Smooth muscle cell (in vitro differentiated cells): ENCODE measurements at regions not wholly inside any gene's neighbourhood (a gene's known extent, or its start where the extent isn't known, plus 50 kb on each side); places are given as distances from the start of the nearest gene placed in this dataset.

ENCODE experiments used
- DNase-seq: peaks from one replicate; lab custom pipeline; 2025; ENCODE audit not compliant: unreplicated experiment; lab: John Stamatoyannopoulos, UW
- H2AFZ ChIP-seq: fragments of 200-600 bp; sonication (generic); 2 replicates; pipeline ENCODE4 v1.6.0; 2016; ENCODE audit warnings: antibody characterized with exemption, low read depth, mild to moderate bottlenecking
- H3F3A ChIP-seq: fragments of 200-600 bp; sonication (generic); 2 replicates; pipeline ENCODE4 v1.6.0; 2017; ENCODE audit warnings: antibody characterized with exemption, low read depth
- H3K27ac ChIP-seq: fragments of 200-600 bp; sonication (generic); 2 replicates; pipeline ENCODE4 v1.5.1; 2016; ENCODE audit warnings: low read depth, mild to moderate bottlenecking
- H3K27me3 ChIP-seq: fragments of 200-600 bp; sonication (generic); 2 replicates; pipeline ENCODE4 v1.6.1; 2016; ENCODE audit warnings: low read depth, mild to moderate bottlenecking
- H3K36me3 ChIP-seq: fragments of 200-600 bp; sonication (generic); 2 replicates; pipeline ENCODE4 v1.5.1; 2016; ENCODE audit warnings: low read depth
- H3K4me1 ChIP-seq: fragments of 200-600 bp; sonication (generic); 2 replicates; pipeline ENCODE4 v1.5.1; 2016; ENCODE audit warnings: low read depth
- H3K4me2 ChIP-seq: fragments of 200-600 bp; sonication (generic); 2 replicates; pipeline ENCODE4 v1.6.0; 2016; ENCODE audit warnings: mild to moderate bottlenecking
- H3K4me3 ChIP-seq: fragments of 200-600 bp; sonication (generic); 2 replicates; pipeline ENCODE4 v1.5.1; 2016; ENCODE audit warnings: mild to moderate bottlenecking
- H3K79me2 ChIP-seq: fragments of 200-600 bp; sonication (generic); 2 replicates; pipeline ENCODE4 v1.6.0; 2016; ENCODE audit warnings: low read depth, mild to moderate bottlenecking
- H3K9ac ChIP-seq: fragments of 200-600 bp; sonication (generic); 2 replicates; pipeline ENCODE4 v1.6.0; 2016; ENCODE audit warnings: low read depth
- H3K9me3 ChIP-seq: fragments of 200-600 bp; sonication (generic); replicated peaks from 2 replicates; pipeline ENCODE4 v1.5.1; 2016; ENCODE audit warnings: low read depth
- H4K20me1 ChIP-seq: fragments of 200-600 bp; sonication (generic); 2 replicates; pipeline ENCODE4 v1.6.0; 2016; ENCODE audit warnings: low read depth
- WGBS: methylation state at CpG from one replicate; pipeline ENCODE4 v1.1.7; 2016; ENCODE audit warnings: low lambda C conversion rate; 5-methylcytosine and 5-hydroxymethylcytosine counted together
- TF ChIP-seq, protein P1 (sequence below): fragments of 200-600 bp; sonication (generic); IDR thresholded peaks from 2 replicates; pipeline ENCODE4 v1.5.1; 2017; ENCODE audit warnings: borderline replicate concordance, mild to moderate bottlenecking, antibody characterized with exemption; ENCODE audit not compliant: insufficient read depth, poor library complexity, severe bottlenecking

DNA sequence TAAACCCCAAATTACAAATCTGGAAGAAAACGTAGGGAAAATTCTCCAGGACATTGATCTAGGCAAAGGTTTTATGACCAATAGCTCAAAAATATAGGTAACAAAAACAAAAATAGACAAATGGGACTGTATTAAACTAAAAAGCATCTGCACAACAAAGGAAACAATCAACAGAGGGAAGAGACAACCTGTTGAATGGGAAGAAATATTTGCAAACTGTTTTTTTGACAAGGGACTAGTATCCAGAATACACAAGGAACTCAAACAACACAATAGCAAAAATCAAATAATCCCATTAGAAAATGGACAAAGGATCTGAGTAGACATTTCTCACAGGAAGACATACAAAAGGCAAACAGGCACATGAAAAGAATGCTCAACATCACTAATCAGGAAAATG lies 386.3 kb downstream of the ENC1 start:
- TF ChIP-seq, protein P1, sequence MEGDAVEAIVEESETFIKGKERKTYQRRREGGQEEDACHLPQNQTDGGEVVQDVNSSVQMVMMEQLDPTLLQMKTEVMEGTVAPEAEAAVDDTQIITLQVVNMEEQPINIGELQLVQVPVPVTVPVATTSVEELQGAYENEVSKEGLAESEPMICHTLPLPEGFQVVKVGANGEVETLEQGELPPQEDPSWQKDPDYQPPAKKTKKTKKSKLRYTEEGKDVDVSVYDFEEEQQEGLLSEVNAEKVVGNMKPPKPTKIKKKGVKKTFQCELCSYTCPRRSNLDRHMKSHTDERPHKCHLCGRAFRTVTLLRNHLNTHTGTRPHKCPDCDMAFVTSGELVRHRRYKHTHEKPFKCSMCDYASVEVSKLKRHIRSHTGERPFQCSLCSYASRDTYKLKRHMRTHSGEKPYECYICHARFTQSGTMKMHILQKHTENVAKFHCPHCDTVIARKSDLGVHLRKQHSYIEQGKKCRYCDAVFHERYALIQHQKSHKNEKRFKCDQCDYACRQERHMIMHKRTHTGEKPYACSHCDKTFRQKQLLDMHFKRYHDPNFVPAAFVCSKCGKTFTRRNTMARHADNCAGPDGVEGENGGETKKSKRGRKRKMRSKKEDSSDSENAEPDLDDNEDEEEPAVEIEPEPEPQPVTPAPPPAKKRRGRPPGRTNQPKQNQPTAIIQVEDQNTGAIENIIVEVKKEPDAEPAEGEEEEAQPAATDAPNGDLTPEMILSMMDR: no peak
- H3K27ac ChIP-seq: no peak overlapping the region
- DNase-seq: no peak
- H2AFZ ChIP-seq: no peak overlapping the region
- no peak overlapping the region for H3K4me2 ChIP-seq
- no peak overlapping the region for H3K9ac ChIP-seq
- WGBS: 95% methylated on average over 1 of the region's 1 CpG
- H3K9me3 ChIP-seq: no peaks in the 10 kb centered on the region
- no peaks in the 10 kb centered on the region for H3K27me3 ChIP-seq
- peaks cover 12% of the 10 kb centered on the region for H3F3A ChIP-seq
- H3K4me1 ChIP-seq: peaks cover 18% of the 10 kb centered on the region
- H3K36me3 ChIP-seq: no peaks in the 10 kb centered on the region
- no peaks in the 10 kb centered on the region for H4K20me1 ChIP-seq
- no peaks in the 10 kb centered on the region for H3K79me2 ChIP-seq
- H3K4me3 ChIP-seq: no peak overlapping the region

DNA sequence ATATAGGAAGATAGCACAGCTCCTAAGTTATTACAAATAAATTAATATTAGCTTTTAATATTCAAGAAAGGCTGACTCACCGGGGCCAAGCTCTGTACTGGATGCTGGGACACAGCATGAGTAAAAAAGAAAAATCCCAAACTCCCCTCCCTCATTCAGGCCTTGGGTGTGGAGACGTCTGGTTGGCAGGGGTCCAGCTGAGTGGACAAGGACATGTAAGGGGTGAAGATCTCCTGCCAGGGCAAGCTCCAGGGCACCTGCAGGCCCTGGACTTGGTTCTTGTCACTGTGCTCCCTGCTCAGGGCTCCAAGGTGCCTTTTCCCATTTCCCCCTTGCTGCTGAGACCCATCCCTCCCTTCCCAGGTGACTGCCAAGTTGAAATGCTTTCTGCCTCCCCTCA lies 388.5 kb downstream of the ENC1 start:
- DNase-seq: no peak
- Histone ChIP-seq H3K27ac (peak overlapping the region; percentile 92), H2AFZ (no peak overlapping the region), H3K9me3 (no peaks in the 10 kb centered on the region), H3K4me2 (peak overlapping the region; percentile 70), H3K79me2 (no peaks in the 10 kb centered on the region), H3F3A (no peaks in the 10 kb centered on the region), H3K4me3 (no peak overlapping the region), H3K36me3 (no peaks in the 10 kb centered on the region), H3K9ac (no peak overlapping the region), H3K27me3 (no peaks in the 10 kb centered on the region), H4K20me1 (no peaks in the 10 kb centered on the region), H3K4me1 (peaks cover 3% of the 10 kb centered on the region)
- TF ChIP-seq, protein P1: no peak
- WGBS: 78% methylated on average over 2 of the region's 2 CpGs

DNA sequence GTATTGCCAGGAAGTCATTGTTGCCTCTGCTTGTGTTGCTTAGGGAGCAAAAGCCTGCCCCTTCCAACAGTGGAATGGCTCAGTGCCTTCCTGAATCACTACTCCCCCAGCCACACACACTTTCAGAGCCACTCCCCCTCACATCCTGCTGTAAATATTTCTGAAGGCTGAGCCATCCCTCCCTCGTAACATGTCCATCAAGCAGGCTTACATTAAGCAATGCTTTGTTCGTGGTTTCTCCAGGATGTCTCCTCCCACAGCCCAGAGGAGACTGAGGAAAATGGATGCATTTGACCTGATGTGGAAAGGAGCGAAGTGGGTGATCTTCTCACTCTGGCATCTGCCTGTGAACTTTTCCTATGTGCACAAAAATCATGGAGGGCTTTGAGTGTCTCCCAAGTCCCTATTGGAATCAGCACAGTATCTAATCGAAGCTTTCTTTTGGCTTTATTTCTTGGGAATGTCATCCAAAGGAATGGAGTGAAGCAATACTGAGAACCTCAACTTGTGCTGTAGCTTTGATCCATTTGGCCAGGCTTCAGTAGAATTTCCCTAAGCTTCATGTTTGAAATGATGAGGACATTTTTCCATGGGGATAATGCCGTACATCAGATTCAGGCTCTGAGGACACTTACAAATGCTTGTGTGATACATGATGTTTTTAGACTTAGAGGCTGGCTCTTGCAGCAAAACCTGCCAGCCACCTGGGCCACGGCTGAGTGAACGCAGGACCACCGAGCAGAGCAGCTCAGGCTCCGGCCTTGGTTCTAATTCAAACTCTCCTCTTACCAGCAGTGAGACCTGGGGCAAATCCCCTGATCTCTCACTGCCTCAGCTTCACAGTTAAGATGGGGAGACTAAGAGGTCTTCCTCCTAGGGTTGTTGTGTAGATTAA lies 389.1 kb downstream of the ENC1 start:
- 52% methylated on average over 9 of the region's 9 CpGs for WGBS
- Histone ChIP-seq H3K79me2 (no peaks in the 10 kb centered on the region), H3F3A (no peaks in the 10 kb centered on the region), H3K27me3 (no peaks in the 10 kb centered on the region), H3K9me3 (no peaks in the 10 kb centered on the region), H4K20me1 (no peaks in the 10 kb centered on the region), H3K36me3 (no peaks in the 10 kb centered on the region), H3K4me2 (peak overlapping the region; percentile 70), H3K27ac (peak overlapping the region; percentile 92), H3K9ac (peak overlapping the region; percentile 65), H3K4me1 (peaks cover 3% of the 10 kb centered on the region), H2AFZ (peak overlapping the region; percentile 44), H3K4me3 (no peak overlapping the region)
- TF ChIP-seq, protein P1: no peak
- no peak for DNase-seq
